GM21447 (cell line): ENCODE measurements at regions not wholly inside any gene's neighbourhood (a gene's known extent, or its start where the extent isn't known, plus 50 kb on each side); places are given as distances from the start of the nearest gene placed in this dataset.

Source experiments
- ATAC-seq: cut with Tn5 transposase; IDR thresholded peaks from one replicate; pipeline ENCODE4 v1.9.1; 2021; ENCODE audit not compliant: unreplicated experiment

DNA sequence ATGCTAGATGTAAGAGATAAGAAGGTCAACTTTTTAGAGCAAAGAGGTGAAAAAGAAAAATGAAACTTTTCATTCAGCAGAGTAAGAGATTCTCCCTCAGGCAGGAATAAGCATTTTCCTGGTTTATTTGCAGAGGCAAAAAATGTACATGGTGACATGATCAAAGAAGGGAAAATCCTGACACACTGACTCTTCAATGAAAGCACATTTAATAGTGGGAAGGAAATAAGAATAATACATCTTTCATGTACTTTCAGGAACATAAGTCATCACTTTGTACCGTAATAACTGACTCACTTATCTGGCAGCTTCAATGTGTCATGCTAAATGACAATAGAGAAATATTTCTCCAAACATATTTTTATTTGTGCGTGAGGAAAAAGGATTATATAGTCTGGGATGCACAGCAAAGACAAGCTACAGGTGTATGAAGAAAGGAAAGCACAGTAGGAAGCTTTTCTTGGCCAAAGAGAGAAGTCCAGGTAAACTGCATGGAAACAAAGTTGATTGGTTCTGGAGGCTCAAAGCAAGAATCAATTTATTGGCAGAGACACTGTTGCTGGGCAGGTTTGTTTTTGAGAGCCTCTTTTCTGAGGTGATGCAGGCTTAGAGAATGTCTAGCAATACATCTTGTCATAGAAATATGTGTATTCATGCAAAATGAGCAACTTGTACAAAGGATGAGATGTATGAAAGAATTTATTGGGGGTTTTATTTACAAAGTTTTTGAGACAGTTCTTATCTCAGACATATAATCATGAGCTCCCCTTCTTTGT is 1409.0 kb downstream of the PLA2G4A start:
- no peak for ATAC-seq

DNA sequence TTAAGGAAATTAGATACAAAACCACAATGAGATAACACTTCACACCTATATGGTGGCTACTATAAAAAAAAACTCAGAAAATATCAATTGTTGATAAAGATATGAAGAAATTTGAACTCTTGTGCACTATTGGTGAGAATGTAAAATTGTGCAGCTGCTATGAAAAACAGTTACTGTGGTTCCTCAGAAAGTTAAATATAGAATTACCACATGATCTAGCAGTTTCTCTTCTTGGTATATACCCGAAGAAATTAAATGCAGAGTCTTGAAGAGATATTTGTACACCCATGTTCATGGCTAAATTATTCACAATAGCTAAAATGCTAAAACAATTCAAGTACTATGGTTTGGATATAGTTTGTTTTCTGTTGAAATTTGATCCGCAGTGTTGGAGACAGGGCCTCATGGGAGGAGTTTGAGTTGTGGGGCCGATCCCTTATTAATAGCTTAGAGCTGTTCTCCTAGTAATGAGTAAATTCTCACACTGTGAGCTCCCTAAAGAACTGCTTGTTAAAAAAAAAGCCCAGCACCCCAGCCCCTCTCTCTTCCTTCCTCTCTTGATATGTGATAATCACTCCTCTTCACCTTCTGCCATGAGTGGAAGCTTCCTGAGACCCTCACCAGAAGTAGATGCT is 1412.1 kb downstream of the PLA2G4A start:
- ATAC-seq = no peak

DNA sequence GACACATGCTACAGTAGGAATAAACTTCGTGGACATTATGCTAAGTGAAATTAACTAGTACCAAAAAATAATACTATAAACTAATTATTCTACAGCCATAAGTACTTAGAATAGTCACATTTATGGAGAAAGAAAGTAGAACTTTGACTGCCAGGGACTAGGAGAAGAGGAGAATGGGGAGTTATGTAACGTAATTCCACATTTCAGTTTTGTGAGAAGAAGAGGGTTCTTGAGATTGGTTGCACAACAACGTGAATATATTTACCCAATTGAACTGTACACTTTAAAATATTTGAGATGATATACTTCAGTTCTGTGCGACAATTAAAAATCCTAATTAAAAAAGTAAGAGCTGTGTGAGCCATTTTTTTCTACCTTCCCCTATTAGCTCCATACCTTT is 1412.9 kb downstream of the PLA2G4A start:
- ATAC-seq = no peak

DNA sequence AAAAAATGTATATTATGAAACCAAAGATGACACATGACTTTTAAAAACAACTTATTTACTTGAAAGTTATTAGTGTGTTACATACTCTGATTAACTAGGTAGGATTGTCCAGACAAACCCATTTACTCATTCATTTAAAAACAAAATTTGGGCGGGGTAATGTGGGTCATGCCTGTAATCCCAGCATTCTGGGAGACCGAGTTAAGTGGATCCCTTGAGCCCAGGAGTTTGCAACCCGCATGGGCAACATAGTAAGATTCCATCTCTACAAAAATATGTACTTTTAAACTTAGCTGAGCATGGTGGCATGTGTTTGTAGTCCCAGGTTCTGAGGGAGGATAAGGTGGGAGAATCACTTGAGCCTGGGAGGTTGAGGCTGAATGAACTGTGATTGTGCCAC is 1414.7 kb downstream of the PLA2G4A start:
- no peak for ATAC-seq

DNA sequence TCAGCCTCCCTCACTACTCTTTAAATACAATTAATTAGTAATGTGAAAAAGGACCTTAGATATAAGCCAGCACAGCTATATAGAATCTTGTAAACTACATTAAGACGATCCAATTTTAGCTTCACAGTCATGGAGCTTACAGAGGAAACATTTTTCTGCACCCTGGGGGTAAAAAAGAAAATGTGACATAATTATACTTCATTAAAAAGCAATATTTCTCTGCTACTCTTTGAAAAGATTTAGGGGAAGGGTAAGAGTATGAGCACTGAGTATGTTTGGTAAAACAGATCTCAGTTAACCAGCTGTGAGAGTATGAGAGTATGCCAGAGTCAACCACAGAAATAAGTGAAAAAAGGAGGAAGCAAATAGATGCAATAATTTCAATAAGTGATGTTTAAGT is 1415.9 kb downstream of the PLA2G4A start:
- no peak for ATAC-seq

DNA sequence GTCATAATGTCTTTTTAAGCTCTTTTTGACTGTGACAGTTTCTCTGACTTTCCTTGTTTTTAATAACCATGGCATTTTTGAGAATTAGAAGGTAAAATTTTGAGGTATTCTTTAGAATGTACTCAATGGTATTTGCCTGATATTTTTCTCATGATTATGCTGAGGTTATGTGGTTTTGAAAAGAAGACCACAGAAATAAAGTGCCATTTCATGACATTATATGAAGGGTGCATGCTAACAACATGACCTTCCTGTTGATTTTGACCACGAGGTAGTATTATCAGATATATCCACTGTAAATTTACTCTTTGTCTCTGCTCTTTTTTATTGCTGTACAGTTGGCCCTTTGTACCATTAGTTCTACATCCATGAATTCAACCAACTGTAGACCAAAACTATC is 1418.5 kb downstream of the PLA2G4A start:
- ATAC-seq = no peak

DNA sequence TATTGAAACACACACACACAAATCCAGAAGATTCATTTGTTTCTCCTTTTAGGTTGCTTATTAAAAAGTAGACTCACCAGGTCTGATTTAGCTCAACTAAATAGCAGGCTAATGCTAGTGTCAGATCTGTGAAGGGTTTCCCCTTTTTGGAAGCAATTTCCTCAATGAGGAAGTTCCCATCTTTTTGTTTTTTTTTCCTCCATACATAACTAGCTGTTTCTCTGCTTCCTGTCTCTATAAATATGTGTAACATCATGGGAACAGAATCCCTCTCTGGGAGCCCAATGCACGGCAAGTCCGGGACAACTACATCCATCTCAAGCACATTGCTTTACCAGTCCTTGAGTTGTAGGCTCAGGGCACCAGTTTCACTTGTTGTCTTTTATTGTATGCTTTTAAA is 1421.1 kb downstream of the PLA2G4A start:
- no peak for ATAC-seq

DNA sequence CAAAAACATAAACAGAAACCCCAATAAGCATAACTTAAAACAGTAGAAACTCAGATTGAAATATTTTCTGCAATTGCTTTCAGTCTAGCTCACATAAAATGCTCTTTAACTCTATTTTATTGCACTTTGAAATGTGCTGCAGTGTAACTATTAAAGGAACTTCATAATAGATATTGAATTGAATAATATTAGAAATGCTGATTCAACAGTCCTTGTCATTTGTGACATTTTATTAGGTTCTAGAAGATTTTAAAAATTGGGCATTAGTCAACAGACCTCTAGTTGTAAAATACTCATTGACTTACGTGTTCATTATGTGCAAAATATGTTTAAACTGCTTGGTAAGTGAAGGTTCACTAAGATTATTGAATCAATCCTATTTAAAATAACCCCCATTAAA is 1422.3 kb downstream of the PLA2G4A start:
- no peak for ATAC-seq

DNA sequence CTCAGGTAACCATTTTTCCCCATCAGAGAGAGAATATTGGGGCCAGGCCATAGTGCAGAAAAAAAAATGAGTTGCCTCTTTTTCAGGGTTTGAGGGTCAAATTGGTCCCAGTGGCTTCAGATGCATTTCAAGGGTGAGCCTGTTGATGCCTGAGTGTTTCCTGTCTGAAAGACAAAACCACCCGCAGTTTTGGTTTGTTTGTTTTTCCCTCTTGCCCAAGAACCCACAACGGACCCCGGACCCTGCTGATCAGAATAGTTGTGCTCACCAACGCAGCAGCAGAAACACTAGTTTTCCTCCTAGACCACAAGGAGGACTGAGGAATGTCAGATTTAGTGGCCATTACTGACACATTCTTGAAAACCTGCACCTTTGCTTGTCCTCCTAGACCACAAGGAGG is 1433.1 kb downstream of the PLA2G4A start:
- no peak for ATAC-seq

DNA sequence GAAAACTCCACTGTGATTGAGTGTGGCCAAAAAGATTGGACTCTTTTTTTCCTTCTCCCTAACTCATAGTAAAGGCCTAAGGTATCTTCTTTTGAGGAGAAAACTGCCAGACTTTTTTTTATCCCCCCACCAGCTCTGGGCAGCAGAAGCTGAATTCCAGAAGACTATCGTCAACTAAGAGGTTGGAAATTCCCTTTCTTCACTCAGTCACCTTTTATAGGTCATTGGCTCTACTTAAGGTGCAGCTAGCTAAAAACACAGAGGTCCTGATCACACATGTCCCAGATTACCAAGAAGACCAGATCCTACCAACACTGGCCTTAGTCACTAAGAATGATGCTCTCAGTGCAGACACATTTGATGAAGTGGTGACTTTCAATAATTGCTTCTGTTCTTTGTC is 1441.2 kb downstream of the PLA2G4A start:
- ATAC-seq = no peak

DNA sequence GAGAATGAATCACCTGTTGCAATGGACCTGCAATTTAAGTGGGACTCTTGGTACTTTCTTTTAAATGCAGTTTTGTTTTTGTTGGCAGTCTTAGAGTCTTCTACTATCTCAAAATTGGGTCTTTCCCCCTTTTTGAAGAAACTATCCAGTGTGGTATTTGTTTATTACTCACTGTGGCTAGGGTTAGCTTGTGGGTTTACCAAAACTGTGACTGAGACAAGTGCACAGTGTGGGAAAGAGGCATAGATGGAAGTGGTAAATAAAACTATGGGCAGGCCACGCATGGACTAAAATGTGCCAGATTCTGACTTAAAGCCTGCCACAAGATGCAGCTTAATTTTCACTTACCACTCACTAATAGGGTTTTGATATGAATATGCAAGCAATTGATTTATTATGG is 1441.7 kb downstream of the PLA2G4A start:
- ATAC-seq = no peak

DNA sequence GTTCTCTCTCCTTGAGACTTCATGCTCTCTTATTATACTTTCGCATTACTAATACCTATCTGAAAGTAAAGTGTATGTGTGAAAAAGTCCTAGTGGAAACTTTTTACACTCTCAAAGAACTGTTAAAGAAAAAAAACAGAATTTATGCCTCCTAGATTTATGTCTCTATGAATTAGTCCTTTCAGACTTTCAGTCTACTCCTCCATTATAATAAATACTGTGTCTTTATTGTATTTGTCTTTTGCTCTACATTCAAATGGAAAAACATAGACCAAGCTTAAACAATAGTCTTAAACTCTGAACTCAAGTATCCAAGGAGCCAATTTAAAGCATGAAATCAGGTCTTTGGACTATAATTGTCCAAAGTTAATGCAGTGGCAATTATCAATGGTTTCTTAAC is 1449.0 kb downstream of the PLA2G4A start:
- no peak for ATAC-seq

DNA sequence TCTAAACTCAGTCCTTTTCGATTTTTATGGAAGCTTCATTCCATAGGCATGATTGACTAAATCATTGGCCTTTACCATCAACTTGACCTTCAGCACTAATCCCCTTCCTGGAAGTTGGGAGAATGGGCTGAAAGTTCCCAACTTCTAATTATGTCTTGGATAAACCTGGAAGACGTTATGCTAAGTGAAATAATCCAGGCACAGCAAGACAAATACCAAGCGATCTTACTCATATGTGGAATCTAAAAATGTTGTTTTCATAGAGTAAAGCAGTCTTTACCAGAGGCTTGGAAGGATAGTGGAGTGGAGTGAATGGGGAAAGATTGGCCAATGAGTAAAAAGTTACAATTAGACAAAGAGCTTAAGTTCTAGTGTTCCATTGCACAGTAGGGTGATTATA is 1453.2 kb downstream of the PLA2G4A start:
- no peak for ATAC-seq

DNA sequence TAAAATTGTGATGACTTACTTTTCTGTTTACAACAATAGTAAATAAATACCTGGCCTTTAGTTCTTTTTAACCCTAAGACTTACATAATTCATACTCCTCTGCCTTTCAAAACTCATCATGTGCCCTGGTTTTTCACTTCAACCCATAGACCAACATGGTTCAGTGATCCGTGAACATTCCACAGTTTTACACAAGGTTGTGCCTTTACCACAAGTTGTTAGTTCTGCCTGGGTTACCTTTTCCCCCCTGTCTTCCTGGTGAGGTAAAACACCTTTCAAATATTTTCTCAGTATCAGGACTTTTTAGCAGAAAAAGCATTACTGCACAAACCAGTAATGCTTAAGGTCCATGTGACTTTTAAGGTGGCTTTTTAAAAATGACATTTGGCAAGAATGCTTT is 1466.4 kb downstream of the PLA2G4A start:
- no peak for ATAC-seq

DNA sequence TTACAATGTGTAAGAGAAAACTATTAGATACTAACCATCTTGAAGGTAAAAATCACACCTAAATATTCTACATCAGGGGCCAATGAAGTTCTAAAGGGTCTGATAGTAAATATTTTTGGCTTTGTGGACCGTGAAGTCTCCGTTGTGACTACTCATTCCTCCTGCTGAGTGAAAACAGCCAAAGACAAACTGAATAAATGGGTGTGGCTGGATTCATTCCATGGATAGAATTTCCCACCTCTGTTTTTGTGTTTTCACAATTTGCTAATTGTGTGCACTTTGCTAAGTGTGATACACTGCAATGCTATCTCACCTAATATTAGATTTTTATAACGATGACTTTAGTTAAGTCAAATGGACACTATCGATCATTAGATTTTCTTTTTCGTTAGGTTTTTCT is 1474.0 kb downstream of the PLA2G4A start:
- ATAC-seq = no peak

DNA sequence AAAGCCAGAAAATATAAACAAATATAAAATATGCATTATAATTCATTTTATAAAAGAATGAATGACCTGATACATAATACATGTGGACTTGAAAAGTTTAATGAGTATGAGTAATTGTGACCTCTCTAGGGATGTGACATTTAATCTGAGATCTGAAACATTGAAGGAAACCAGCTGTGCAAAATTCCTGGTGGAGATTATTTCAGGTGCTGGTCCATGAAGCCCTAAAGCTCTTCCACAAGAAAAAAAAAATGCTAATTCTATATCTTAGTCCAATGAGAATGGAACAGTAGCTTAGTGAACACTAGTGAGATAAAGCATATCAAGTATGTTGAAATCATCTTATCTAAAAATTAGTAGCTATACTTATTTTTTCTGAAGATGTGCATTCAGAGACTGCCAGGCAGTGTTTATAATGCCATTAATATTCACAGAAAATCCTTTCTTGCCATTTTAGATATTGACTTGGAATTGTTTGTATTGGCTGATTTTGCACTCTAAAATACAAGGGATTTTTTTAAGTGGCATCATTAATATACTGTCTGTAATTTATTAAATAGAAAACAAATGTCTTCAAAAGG is 1485.9 kb downstream of the PLA2G4A start:
- no peak for ATAC-seq

DNA sequence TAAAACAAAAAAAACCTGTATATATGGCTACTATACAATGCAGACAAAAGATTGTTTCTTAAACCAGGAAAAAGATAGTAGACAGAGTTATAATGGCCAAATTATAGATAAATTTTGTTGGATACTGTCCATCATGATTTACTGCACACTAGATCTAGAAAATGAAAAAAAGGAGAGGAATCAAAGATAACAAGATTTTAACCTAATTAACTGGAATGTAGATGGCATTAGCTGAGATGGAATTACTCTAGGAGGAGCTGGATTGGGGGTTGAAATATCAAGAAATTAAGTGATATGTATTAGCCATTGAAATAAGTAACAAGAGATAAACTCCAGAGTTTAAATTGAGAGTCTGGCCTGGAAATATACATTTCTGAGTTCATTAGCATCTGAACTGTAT is 1489.1 kb downstream of the PLA2G4A start:
- ATAC-seq = no peak

DNA sequence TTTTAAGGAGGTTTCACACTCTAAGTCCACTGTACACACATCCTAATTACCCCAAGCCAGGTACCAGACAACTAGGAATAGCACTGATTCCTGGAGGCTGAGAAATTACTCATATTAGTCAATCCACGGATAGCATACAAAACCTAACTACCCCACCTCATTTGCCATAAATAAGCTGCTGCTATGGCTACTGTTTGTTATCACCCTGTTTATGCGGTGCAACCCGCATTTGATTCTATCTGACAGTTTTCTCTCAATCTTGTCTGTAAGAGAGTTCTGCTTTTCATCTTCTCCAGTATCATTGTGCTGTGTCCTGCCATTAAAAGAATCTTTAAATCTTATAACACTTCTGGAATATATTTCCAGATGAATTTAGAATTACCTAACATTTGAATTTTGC is 1496.5 kb downstream of the PLA2G4A start:
- ATAC-seq = no peak

DNA sequence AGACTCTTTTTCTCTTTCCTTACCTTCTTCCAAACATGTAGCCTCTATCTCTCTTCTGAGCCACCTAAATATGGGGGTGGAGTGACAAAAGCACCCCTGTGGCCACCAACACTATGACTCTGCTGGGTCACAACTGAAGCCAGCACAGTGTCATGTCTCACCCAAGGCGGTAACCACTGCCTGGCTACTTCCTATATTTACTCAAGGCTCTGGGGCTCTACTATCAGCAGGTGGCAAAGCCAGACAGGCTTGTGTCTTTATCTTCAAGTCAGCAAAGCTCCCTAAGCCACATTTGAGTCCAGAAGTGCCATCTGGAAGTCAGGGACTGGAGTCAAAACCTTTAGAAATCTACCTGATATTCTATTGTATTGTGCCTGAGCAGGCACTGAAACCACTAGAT is 1515.2 kb downstream of the PLA2G4A start:
- no peak for ATAC-seq

DNA sequence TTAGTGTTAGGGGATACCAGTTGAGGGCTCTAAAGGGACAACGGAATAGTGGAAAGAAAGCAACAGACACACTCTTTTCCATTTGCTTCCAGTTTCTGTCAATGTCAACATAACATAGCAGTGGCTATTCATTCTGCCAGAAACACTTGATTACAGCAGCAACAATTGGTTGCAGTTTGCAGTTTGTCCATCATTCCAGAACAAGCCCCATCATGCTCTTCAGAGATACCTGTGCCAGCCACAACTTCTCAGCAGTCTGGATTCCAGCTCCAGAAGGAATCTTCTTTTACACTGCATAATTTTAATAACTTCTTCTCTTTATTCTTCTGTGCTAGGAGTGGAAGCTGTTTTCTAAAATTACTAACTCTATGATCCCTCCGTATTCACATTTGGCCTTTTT is 1521.4 kb downstream of the PLA2G4A start:
- ATAC-seq = no peak

DNA sequence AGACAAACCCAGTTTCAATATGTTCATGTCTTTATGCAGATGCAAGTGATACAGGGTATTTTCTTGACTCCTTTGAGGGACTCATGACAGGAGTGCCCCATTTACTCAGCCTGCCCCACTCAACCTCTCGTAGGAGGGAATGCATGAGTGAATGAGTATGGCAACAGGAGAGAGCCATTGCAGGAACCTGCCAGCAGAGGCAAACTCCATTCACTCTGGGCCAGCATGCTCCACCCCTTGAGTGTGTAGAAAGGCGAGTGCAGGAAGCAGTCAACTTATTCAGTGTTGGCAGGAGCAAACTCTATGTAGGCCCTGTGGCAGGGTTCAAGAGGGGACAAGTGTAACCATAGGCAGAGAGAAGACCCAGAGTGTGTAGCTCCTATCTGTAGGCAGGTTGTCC is 1526.3 kb downstream of the PLA2G4A start:
- no peak for ATAC-seq

DNA sequence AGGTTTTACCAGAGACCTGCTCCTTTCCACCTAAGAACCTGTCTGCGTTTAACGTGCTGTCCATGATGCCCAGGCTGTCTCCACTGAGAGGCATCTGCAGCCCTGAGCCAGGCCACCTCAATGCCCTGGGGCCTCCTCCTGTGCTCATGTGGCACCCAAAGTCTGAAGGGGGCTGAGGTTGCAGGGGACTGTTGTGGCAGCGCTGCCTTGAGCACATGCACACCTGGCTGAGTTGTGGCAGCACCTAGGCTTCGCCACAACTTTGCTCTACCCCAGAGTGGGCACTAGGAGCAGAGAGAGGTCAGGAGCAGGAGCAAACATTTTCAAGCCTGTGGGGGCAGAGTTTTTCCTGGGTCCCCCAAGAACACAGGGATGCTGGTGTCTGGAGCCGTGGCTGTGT is 1527.1 kb downstream of the PLA2G4A start:
- ATAC-seq = no peak

DNA sequence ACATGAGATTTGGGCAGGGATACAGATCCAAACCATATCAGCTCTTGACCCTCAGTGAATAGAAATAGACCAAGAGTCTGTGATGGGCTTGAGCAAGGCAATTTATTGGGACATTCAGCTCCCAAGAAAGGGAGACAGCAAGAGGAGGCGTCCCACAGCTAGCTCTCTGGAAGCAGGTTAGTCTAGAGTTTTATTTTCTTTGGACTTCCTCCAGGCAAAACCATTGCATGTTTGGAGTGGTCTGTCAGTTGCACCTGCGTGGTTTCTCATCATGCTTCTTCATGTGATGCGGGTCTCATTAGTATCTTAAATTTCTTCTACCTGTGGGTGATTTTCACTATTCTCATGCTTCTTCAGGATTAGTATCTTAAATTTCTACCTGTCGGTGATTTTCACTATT is 1530.6 kb downstream of the PLA2G4A start:
- ATAC-seq = no peak
